Endothelial cell of hepatic sinusoid (primary cell): ENCODE measurements at regions not wholly inside any gene's neighbourhood (a gene's known extent, or its start where the extent isn't known, plus 50 kb on each side); places are given as distances from the start of the nearest gene placed in this dataset.
"Not testable (repeated sequence)": the region's sequence is repeated elsewhere in the genome, so short reads cannot be mapped to it uniquely, and the experiment has no call there.

Experiments used
- in situ Hi-C: cut with HindIII; loops from 2 replicates; pipeline ENCODE4 v1.10.0; 2017; ENCODE audit warnings: low sequenced_read_pairs

GRCh38 chr16:26386096-26386495 lies 680.6 kb upstream of the C16orf82 start:
- in situ Hi-C loops: loop anchor here (10.0 kb wide), 1 partner anchor 669 kb away; no protein-coding TSS in a partner anchor

- in situ Hi-C loops: no loop called here
Measured at GRCh38 chr16:26391833-26392232, 674.9 kb upstream of the C16orf82 start.

- in situ Hi-C loops: no loop called here
Measured at GRCh38 chr16:26394409-26394808, 672.3 kb upstream of the C16orf82 start.

- in situ Hi-C loops: no loop called here
Measured at GRCh38 chr16:26395700-26396099, 671.0 kb upstream of the C16orf82 start.

- in situ Hi-C loops: no loop called here
Measured at GRCh38 chr16:26396511-26397235, 670.1 kb upstream of the C16orf82 start.

- in situ Hi-C loops: no loop called here
Measured at GRCh38 chr16:26413780-26414179, 652.9 kb upstream of the C16orf82 start.

- in situ Hi-C loops: not testable (repeated sequence)
Measured at GRCh38 chr16:26419458-26419857, 647.3 kb upstream of the C16orf82 start.

- in situ Hi-C loops: no loop called here
Measured at GRCh38 chr16:26430618-26431017, 636.1 kb upstream of the C16orf82 start.

- in situ Hi-C loops: no loop called here
Measured at GRCh38 chr16:26433807-26434206, 632.9 kb upstream of the C16orf82 start.

- in situ Hi-C loops: no loop called here
Measured at GRCh38 chr16:26441178-26441577, 625.5 kb upstream of the C16orf82 start.

GRCh38 chr16:26442321-26442720 lies 624.4 kb upstream of the C16orf82 start:
- in situ Hi-C loops: no loop called here

- in situ Hi-C loops: no loop called here
Measured at GRCh38 chr16:26447570-26447969, 619.2 kb upstream of the C16orf82 start.

GRCh38 chr16:26453215-26453614 lies 613.5 kb upstream of the C16orf82 start:
- in situ Hi-C loops: no loop called here

- in situ Hi-C loops: no loop called here
Measured at GRCh38 chr16:26454102-26454501, 612.6 kb upstream of the C16orf82 start.

GRCh38 chr16:26456074-26456473 lies 610.7 kb upstream of the C16orf82 start:
- in situ Hi-C loops: no loop called here

- in situ Hi-C loops: no loop called here
Measured at GRCh38 chr16:26457095-26457494, 609.6 kb upstream of the C16orf82 start.

GRCh38 chr16:26457882-26458281 lies 608.8 kb upstream of the C16orf82 start:
- in situ Hi-C loops: no loop called here

- in situ Hi-C loops: no loop called here
Measured at GRCh38 chr16:26464576-26465266, 602.0 kb upstream of the C16orf82 start.

GRCh38 chr16:26474405-26474804 lies 592.3 kb upstream of the C16orf82 start:
- in situ Hi-C loops: not testable (repeated sequence)

GRCh38 chr16:26475596-26475995 lies 591.1 kb upstream of the C16orf82 start:
- in situ Hi-C loops: no loop called here

- in situ Hi-C loops: no loop called here
Measured at GRCh38 chr16:26491101-26491670, 575.5 kb upstream of the C16orf82 start.

GRCh38 chr16:26491962-26492361 lies 574.8 kb upstream of the C16orf82 start:
- in situ Hi-C loops: no loop called here
